GM23338 (cell line): ENCODE measurements at regions not wholly inside any gene's neighbourhood (a gene's known extent, or its start where the extent isn't known, plus 50 kb on each side); places are given as distances from the start of the nearest gene placed in this dataset.

Experiments
- CREB1 ChIP-seq: fragments of 250-450 bp; sonication (Bioruptor Pico); IDR thresholded peaks from 2 replicates; pipeline ENCODE4 v1.5.0; 2020; ENCODE audit warnings: low read depth, mild to moderate bottlenecking, moderate library complexity
- CTCF ChIP-seq, 2 experiments: fragments of 200-600 bp in 1 of 2; sonication (generic) in 1 of 2; conservative IDR thresholded peaks; 2 replicates each; pipeline versions ENCODE4 v1.5.1 to v1.6.1; 2016 to 2017; ENCODE audit warnings: antibody characterized with exemption in 2 of 2, low read depth in 2 of 2, mild to moderate bottlenecking in 2 of 2, moderate library complexity in 1 of 2
- ETS1 ChIP-seq: IDR thresholded peaks from 2 replicates; pipeline ENCODE4 v1.6.1; 2016; ENCODE audit warnings: antibody characterized with exemption
- EZH2 ChIP-seq: fragments of 200-600 bp; sonication (generic); IDR thresholded peaks from one replicate; pipeline ENCODE4 v1.8.0; 2017; ENCODE audit warnings: antibody characterized with exemption, mild to moderate bottlenecking, low read depth; ENCODE audit not compliant: unreplicated experiment
- EZH2phosphoT487 ChIP-seq: fragments of 200-600 bp; sonication (generic); IDR thresholded peaks from one replicate; pipeline ENCODE4 v1.8.1; 2018; ENCODE audit warnings: antibody characterized with exemption; ENCODE audit not compliant: unreplicated experiment
- JUNB ChIP-seq: IDR thresholded peaks from one replicate; pipeline ENCODE4 v1.6.1; 2016; ENCODE audit warnings: antibody characterized with exemption; ENCODE audit not compliant: unreplicated experiment
- NANOG ChIP-seq: IDR thresholded peaks from 2 replicates; pipeline ENCODE4 v1.6.1; 2016; ENCODE audit warnings: antibody characterized with exemption, borderline replicate concordance
- POLR2AphosphoS5 ChIP-seq: IDR thresholded peaks from 2 replicates; pipeline ENCODE4 v1.6.1; 2016; ENCODE audit warnings: antibody characterized with exemption, low read depth
- REST ChIP-seq: IDR thresholded peaks from one replicate; pipeline ENCODE4 v1.6.1; 2018; ENCODE audit warnings: antibody characterized with exemption; ENCODE audit not compliant: unreplicated experiment
- STAT1 ChIP-seq: IDR thresholded peaks from one replicate; pipeline ENCODE4 v1.6.1; 2016; ENCODE audit warnings: antibody characterized with exemption; ENCODE audit not compliant: unreplicated experiment
- ZNF114 ChIP-seq: fragments of 250-450 bp; sonication (Bioruptor Pico); IDR thresholded peaks from 2 replicates; pipeline ENCODE4 v1.5.0; 2020; ENCODE audit warnings: mild to moderate bottlenecking, moderate library complexity
- ZNF331 ChIP-seq: fragments of 250-450 bp; sonication (Bioruptor Pico); IDR thresholded peaks from 2 replicates; pipeline ENCODE4 v1.5.0; 2020; ENCODE audit warnings: low read depth, mild to moderate bottlenecking, moderate library complexity
- ZNF462 ChIP-seq: fragments of 250-450 bp; sonication (Bioruptor Pico); IDR thresholded peaks from 2 replicates; pipeline ENCODE4 v1.5.0; 2020; ENCODE audit warnings: mild to moderate bottlenecking, moderate library complexity

GRCh38 chr1:193753038-193753756, 566.8 kb upstream of the B3GALT2 start:
- TF ChIP-seq CTCF (conservative IDR thresholded peaks at IDR 0.05; ENCODE audit: low read depth in 2 of 2) (no peak), EZH2 (no peak), EZH2phosphoT487 (no peak), POLR2AphosphoS5 (no peak), CREB1 (CRISPR knock-in tag) (no peak), JUNB (no peak), NANOG (no peak), REST (no peak), STAT1 (no peak), ETS1 (no peak), ZNF331 (CRISPR knock-in tag) (no peak), ZNF114 (no peak), ZNF462 (no peak)
